Mesothelial cell of epicardium (in vitro differentiated cells): ENCODE measurements at regions not wholly inside any gene's neighbourhood (a gene's known extent, or its start where the extent isn't known, plus 50 kb on each side); places are given as distances from the start of the nearest gene placed in this dataset.

ENCODE experiments used
- DNase-seq, 2 experiments: peaks; one replicate each; pipeline ENCODE4 v3.0.0; 2021; ENCODE audit warnings: low spot score in 2 of 2; ENCODE audit not compliant: unreplicated experiment in 2 of 2
- H3K27ac Mint-ChIP-seq: 2 replicates; pipeline ENCODE4 v1.8.0; 2021; ENCODE audit warnings: mixed read lengths
- H3K27me3 Mint-ChIP-seq: 2 replicates; pipeline ENCODE4 v1.8.0; 2021; ENCODE audit warnings: low read depth, mixed read lengths
- H3K36me3 Mint-ChIP-seq: 2 replicates; pipeline ENCODE4 v1.8.0; 2021; ENCODE audit warnings: mixed read lengths
- H3K4me1 Mint-ChIP-seq: 2 replicates; pipeline ENCODE4 v1.8.0; 2021; ENCODE audit warnings: mixed read lengths
- H3K4me3 Mint-ChIP-seq: 2 replicates; pipeline ENCODE4 v1.8.0; 2021; ENCODE audit warnings: mild to moderate bottlenecking, moderate library complexity, mixed read lengths
- H3K9me3 Mint-ChIP-seq: 2 replicates; pipeline ENCODE4 v1.8.0; 2021; ENCODE audit warnings: mixed read lengths
- TF ChIP-seq, protein P1 (sequence below): fragments of 200-600 bp; sonication (generic); IDR thresholded peaks from one replicate; pipeline ENCODE4 v1.5.0; 2021; ENCODE audit warnings: antibody characterized with exemption; ENCODE audit not compliant: unreplicated experiment

DNA sequence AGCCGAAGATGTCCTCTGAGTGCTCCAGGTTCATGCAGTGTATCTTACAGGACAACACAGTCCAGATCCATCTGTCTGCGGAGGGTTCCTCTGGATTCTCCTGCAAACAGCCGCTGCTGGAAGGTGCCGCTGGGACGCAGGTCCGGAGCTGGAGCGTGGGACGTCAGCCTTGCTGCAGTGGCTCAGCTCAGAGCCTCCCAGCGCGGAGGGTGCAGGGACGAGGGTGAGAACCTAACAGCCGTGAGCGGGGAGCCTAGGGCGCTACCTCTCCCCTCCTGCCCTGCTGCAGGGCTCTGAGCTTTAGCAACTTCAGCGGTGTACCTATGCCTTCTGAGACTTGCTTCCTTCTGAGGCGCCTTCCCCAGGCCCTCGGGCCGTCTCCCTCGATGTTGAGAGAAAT, 137.6 kb upstream of the TMEM72 start:
- DNase-seq, result no peak
- no peaks in the 10 kb centered on the region for H3K9me3 Mint-ChIP-seq
- no peaks in the 10 kb centered on the region for H3K27me3 Mint-ChIP-seq
- H3K27ac Mint-ChIP-seq, result no peak overlapping the region
- no peak overlapping the region for H3K4me3 Mint-ChIP-seq
- no peaks in the 10 kb centered on the region for H3K36me3 Mint-ChIP-seq
- TF ChIP-seq, protein P1, sequence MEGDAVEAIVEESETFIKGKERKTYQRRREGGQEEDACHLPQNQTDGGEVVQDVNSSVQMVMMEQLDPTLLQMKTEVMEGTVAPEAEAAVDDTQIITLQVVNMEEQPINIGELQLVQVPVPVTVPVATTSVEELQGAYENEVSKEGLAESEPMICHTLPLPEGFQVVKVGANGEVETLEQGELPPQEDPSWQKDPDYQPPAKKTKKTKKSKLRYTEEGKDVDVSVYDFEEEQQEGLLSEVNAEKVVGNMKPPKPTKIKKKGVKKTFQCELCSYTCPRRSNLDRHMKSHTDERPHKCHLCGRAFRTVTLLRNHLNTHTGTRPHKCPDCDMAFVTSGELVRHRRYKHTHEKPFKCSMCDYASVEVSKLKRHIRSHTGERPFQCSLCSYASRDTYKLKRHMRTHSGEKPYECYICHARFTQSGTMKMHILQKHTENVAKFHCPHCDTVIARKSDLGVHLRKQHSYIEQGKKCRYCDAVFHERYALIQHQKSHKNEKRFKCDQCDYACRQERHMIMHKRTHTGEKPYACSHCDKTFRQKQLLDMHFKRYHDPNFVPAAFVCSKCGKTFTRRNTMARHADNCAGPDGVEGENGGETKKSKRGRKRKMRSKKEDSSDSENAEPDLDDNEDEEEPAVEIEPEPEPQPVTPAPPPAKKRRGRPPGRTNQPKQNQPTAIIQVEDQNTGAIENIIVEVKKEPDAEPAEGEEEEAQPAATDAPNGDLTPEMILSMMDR, result no peak
- H3K4me1 Mint-ChIP-seq, result no peaks in the 10 kb centered on the region

DNA sequence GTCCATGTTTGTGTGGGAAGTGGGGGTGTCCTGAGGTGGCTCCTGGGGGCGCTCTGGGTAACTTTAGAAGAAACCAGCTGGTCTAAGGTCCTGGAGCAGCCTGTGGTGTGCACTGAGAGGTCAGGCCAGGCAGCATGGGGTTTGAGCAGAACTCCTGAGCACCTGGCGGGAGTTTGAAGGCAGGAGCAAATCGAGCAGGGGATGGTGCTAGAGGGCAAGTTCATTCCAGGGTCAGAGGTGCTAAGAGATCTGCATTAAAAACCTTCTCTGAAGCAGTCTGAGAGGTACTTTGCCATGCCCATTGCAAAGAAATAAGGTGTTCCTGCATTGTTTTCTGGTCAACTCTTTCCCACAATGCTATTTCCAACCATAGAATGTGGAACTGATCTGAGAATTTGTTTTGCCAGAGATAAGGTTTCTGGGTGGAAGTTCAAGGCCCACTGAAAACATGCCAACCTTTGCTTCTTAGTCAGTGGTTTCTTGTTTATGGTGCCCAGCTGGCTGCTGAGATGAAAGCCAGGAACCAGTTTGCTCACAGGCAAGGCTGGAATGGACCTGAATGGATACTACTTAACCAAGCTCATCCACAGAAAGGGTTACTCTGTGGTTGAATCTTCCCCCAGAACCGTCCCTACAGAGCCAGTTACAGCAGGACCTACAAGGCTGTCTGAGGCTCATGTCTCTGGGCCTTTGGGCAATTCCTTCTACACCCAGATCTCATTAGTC, 136.3 kb upstream of the TMEM72 start:
- Mint-ChIP-seq H3K9me3 (no peaks in the 10 kb centered on the region), H3K4me1 (no peaks in the 10 kb centered on the region), H3K36me3 (no peaks in the 10 kb centered on the region), H3K4me3 (no peak overlapping the region), H3K27me3 (no peaks in the 10 kb centered on the region), H3K27ac (no peak overlapping the region)
- TF ChIP-seq, protein P1, result no peak
- no peak for DNase-seq

DNA sequence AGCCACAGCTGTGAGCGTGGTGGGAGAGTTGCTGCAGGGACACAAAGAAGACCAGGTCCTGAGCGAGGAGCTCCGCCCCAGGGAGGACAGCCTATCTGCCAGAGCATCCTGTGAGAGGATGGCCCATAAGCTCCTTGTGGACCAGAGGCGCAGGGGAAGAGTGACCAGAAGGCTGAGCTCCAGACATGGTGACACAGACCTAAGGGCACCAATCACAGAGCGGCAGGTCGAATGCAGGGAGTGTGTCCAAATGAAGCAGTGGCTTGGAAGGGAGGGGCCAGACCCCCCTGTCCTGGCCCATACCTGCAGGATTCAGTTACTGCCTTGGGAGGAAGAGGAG, 135.8 kb upstream of the TMEM72 start:
- H3K36me3 Mint-ChIP-seq, result no peaks in the 10 kb centered on the region
- no peaks in the 10 kb centered on the region for H3K27me3 Mint-ChIP-seq
- H3K4me3 Mint-ChIP-seq, result no peak overlapping the region
- TF ChIP-seq, protein P1, result no peak
- no peaks in the 10 kb centered on the region for H3K4me1 Mint-ChIP-seq
- H3K9me3 Mint-ChIP-seq, result no peaks in the 10 kb centered on the region
- no peak overlapping the region for H3K27ac Mint-ChIP-seq
- no peak for DNase-seq

DNA sequence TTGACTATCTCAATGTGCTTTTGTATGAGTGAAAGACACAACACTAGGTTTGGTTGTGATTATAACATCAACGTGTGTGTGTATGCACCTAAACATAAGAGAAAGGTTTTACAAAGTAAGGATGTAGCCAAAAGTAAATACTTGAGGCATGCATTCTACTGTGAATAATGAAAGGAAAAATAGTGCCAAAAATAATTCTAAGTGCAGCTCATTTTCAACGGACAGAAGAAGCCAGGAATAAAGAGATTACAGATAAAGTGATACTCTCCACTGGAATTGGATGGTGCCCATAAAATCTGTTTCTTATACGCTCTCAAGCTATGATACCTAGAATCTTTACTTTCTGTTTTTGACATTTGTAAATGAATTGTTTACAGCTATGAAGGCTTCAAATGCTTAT, 135.0 kb upstream of the TMEM72 start:
- H3K4me1 Mint-ChIP-seq, result no peaks in the 10 kb centered on the region
- TF ChIP-seq, protein P1, result no peak
- H3K27ac Mint-ChIP-seq, result no peak overlapping the region
- no peaks in the 10 kb centered on the region for H3K27me3 Mint-ChIP-seq
- no peak for DNase-seq
- H3K36me3 Mint-ChIP-seq, result no peaks in the 10 kb centered on the region
- H3K4me3 Mint-ChIP-seq, result no peak overlapping the region
- H3K9me3 Mint-ChIP-seq, result peaks cover 6% of the 10 kb centered on the region

DNA sequence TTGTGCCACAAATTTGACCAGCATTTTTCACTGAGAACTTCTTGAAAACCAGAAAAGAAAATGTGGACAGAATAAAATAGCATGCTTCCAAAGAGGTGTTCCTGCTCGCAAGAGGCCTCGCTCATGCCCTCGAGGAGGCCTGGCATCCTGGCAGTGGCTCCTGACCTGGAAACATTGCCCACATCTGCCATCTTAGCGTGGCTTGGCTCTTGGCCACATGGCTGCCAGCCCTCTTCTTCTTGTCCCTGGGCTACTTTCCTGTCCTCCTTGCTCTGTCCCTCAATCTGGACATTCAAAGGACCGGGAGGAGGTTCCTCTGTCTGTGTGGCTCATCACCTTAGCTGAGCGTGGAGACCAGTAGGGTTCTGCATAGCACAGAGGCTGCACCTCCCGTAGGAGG, 131.6 kb upstream of the TMEM72 start:
- Mint-ChIP-seq H3K27me3 (peaks cover 4% of the 10 kb centered on the region), H3K4me1 (no peaks in the 10 kb centered on the region), H3K36me3 (no peaks in the 10 kb centered on the region), H3K27ac (no peak overlapping the region), H3K9me3 (peaks cover 18% of the 10 kb centered on the region), H3K4me3 (no peak overlapping the region)
- TF ChIP-seq, protein P1, result no peak
- DNase-seq, result no peak

DNA sequence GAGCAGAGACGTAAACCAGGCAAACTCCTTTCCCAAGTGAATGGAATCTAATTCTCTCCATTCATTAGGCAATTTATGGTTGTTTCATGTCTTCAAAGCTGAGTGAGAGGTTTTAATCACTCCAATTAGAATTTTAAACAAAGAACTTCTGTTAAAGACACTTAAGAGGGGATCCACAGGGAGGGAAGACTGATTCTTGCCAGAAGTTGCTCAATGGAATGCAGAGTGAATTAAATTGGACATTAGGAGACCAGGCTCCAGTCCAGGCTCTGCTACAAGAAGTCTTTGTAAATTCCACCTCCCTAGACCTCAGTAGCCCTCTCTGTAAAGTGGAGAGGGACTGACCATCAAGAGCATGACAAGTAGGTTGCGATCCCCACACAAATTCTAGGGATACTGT, 130.7 kb upstream of the TMEM72 start:
- Mint-ChIP-seq H3K4me1 (no peaks in the 10 kb centered on the region), H3K4me3 (no peak overlapping the region), H3K27ac (no peak overlapping the region), H3K36me3 (no peaks in the 10 kb centered on the region), H3K9me3 (peaks cover 18% of the 10 kb centered on the region), H3K27me3 (peaks cover 4% of the 10 kb centered on the region)
- DNase-seq, result no peak
- TF ChIP-seq, protein P1, result no peak
